Left renal pelvis (tissue), 4 donors: ENCODE measurements at regions not wholly inside any gene's neighbourhood (a gene's known extent, or its start where the extent isn't known, plus 50 kb on each side); places are given as distances from the start of the nearest gene placed in this dataset.
"Not testable (repeated sequence)": the region's sequence is repeated elsewhere in the genome, so short reads cannot be mapped to it uniquely, and the experiment has no call there.

ENCODE experiments used
- DNase-seq, 4 donors: peaks; one replicate each; pipeline ENCODE4 v3.0.0-alpha.2; 2013; ENCODE audit warnings: low read depth in 4 of 4, low spot score in 3 of 4

GRCh38 chr10:3935141-3935540 is 150.1 kb upstream of the KLF6 start:
- no peak for DNase-seq

- DNase-seq, result no peak
These were observed 148.7 kb upstream of the KLF6 start for GRCh38 chr10:3933733-3934132.

GRCh38 chr10:3932597-3933375 is 147.8 kb upstream of the KLF6 start:
- DNase-seq, result no peak

GRCh38 chr10:3931901-3932300 is 146.9 kb upstream of the KLF6 start:
- DNase-seq, result no peak

DNA sequence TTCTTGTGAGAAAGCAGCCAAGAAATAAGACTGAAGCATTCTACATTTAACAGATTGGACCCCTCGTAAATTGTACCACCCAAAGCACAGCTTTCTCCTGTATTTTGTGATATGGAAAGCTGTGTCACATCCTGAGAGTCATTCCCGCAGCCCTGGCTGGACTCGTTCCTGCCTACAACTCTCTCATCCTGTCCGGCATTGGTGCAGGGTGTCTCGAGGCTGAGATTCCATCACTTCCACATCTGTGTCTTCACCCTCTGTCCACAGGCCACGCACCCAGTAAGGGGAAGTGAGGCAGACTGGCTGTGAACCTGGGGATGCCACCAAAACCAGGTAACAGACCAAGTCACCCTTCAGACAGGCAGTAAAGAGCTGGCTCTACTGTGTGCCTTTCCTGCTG is 146.2 kb upstream of the KLF6 start:
- no peak for DNase-seq

- no peak for DNase-seq
These were observed 143.6 kb upstream of the KLF6 start for GRCh38 chr10:3928569-3928968.

DNA sequence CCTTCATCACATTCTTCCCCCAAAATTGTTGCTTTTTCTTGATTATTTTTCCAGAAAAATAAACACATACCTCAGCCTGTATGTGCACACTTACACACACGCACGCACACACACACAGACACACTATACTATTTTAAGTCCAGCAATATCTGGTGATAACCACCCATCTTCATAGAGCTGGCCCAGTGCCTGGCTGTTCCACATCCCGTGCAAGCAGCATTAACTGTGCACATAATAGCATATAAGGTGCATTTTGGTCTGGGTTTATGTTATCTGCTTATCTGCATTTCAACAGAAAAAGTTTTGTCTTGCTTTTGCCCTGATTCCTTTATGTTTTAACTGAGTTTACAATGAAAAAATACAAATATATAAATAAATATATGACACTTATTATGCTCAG is 143.1 kb upstream of the KLF6 start:
- no peak for DNase-seq

- no peak for DNase-seq
These were observed 141.9 kb upstream of the KLF6 start for GRCh38 chr10:3926675-3927525.

DNA sequence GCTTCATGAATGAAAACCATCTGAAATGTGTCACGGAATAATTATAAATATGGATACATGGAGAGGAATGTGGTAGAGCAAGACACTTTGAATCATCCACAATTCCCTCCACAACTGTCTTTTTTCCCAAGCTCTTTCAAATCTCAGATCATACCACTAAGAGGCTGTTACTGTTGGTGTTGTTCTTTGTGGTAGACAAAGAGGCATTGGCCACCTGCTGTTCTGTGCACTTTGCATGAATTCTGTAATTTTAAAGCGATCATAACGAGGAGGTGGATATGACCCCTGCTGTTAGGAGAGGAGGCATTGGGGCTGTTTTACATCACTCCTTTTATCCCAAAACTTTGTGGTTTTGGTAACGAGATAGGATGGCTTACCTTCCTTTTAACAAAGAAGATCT is 141.2 kb upstream of the KLF6 start:
- no peak for DNase-seq

GRCh38 chr10:3925184-3925583 is 140.2 kb upstream of the KLF6 start:
- no peak for DNase-seq

DNA sequence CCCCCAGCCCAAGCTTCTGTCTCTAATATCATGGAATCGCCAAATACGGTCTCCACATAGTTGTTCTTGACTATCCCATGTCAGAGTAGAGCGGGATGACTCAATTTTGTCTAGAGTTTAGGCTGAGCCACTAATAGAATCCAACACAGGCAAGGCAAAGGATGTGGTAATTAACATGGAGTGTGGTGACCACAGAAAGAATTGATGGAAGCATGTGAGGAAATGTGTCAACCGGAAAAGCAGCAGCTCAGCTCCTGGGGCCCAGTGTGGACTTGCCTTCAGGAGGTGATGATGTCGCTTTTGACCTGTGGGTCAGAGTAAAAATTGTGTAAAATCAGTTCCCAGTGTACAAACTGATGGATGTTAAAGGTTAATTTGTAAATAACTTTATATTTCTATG is 139.3 kb upstream of the KLF6 start:
- no peak for DNase-seq

DNA sequence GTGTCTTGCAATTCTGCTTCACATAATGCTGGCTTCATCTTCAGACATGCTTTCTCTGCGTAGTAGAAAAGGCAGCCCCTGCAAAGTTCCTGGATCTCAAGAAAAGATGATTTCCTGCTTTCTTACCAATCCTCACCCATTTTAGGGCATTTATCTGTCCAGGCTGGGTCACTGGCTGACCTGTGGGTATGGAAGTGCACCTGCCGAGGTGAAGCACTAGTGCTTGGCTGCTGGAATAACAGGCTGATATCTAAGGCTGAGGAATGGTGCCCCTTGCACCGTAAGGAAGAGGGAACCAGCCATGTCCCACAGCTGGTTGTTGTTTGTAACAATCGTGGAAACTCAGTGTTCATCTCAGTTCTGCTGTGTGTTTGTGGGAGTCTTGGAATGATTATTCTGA is 138.0 kb upstream of the KLF6 start:
- DNase-seq, result no peak

DNA sequence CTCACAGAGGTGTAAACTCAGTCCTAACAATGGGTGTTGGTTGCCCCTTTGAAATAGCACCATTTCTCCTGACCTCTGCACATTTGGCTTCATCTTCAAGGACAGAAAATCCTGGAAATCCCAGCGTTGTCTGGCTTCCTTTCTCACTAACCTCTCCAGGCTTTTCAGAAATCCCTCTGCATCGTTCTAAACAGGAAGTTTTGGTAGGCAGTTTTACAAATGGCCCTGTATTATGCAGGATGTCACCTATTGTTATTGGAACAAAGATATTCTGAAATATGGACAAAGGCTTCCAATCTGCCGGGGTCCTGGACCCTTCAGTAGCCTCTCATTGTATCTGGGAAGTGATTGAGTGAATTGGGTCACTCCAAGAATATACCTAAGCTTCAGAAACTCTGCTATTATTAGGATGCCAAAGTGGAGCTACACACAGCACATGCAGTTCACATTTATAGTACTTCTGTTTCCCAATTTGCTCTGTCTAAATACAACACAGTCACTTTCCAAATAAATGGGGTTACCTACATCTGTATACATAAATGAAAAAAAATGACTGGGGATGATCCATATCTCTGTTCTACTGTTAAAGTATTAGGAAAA is 134.8 kb upstream of the KLF6 start:
- no peak for DNase-seq

DNA sequence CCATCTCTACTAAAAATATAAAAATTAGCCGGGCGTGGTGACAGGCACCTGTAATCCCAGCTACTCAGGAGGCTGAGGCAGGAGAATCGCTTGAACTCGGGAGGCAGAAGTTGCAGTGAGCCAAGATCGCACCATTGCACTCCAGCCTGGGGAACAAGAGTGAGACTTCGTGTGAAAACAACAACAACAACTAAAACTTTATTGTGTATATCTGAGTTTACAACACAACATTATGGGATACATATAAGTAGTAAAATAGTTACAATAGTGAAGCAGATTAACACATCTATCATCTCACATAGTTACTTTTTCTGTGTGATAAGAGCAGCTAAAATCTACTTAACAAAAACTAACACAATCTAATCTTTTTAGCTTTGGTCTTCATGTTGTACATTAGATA is 132.4 kb upstream of the KLF6 start:
- not testable (repeated sequence) for DNase-seq

GRCh38 chr10:3914733-3915132 is 129.7 kb upstream of the KLF6 start:
- no peak for DNase-seq

- no peak for DNase-seq
These were observed 126.9 kb upstream of the KLF6 start for GRCh38 chr10:3911713-3912442.

- no peak for DNase-seq
These were observed 126.2 kb upstream of the KLF6 start for GRCh38 chr10:3911241-3911640.

DNA sequence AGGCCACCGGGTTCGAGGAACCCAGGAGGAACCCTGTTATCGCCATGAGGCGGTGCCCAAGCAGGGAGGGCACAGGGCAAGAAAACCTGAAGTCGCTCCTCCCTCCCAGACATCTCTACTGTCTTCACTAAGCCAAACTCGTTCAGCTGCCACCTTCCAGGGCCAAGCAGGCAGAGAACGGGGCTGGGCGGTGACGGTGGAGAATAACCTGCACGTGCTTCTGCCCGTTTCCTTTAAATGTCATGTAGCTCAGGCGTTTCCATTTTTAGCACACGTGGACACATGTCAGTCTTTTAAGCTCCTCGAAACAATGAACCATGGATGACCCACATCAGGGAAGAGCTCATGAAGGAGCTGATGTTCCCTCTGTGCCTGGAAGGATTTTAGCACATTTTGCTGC is 124.3 kb upstream of the KLF6 start:
- DNase-seq, result no peak

DNA sequence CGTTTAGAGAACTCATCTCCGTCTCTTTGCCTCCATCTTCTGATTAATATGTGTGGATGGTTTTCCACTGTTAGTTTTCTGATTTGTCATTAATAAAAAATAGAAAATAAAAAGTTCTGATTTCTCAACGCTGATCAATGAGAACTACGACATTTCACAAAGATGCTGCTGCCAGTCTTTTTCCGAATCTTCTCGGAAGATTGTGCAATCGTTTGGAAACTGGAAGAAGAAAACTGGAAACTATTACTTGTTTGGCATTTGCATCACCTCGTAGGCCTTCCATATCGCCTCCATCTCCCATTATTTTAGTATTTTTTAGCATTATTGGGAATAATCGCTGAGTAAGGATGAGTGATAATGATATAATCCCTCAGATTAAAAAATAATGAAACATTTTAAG is 123.2 kb upstream of the KLF6 start:
- no peak for DNase-seq

GRCh38 chr10:3907514-3907913 is 122.5 kb upstream of the KLF6 start:
- DNase-seq, result no peak

- DNase-seq, result no peak
These were observed 121.6 kb upstream of the KLF6 start for GRCh38 chr10:3906511-3907111.
